HUES48 (cell line): ENCODE measurements at regions not wholly inside any gene's neighbourhood (a gene's known extent, or its start where the extent isn't known, plus 50 kb on each side); places are given as distances from the start of the nearest gene placed in this dataset.

Experiments used
- H3K27ac ChIP-seq: one replicate; pipeline ENCODE4 v1.7.0; 2013; ENCODE audit warnings: low read depth, low read length, inconsistent platforms
- H3K27me3 ChIP-seq: 2 replicates; pipeline ENCODE4 v1.6.1; 2013; ENCODE audit warnings: mild to moderate bottlenecking, low read length; ENCODE audit not compliant: control insufficient read depth, insufficient read depth
- H3K36me3 ChIP-seq: 2 replicates; pipeline ENCODE4 v1.6.1; 2013; ENCODE audit warnings: low read length; ENCODE audit not compliant: control insufficient read depth, insufficient read depth
- H3K4me1 ChIP-seq: 2 replicates; pipeline ENCODE4 v1.6.1; 2013; ENCODE audit warnings: mild to moderate bottlenecking, low read length; ENCODE audit not compliant: control insufficient read depth, insufficient read depth
- H3K4me3 ChIP-seq: 2 replicates; pipeline ENCODE4 v1.5.1; 2013; ENCODE audit warnings: mild to moderate bottlenecking, low read depth, low read length
- H3K9ac ChIP-seq: 2 replicates; pipeline ENCODE4 v1.6.1; 2013; ENCODE audit warnings: mild to moderate bottlenecking, low read depth, low read length, moderate library complexity
- H3K9me3 ChIP-seq: 2 replicates; pipeline ENCODE4 v1.6.1; 2013; ENCODE audit warnings: low read length; ENCODE audit not compliant: control insufficient read depth, insufficient read depth

DNA sequence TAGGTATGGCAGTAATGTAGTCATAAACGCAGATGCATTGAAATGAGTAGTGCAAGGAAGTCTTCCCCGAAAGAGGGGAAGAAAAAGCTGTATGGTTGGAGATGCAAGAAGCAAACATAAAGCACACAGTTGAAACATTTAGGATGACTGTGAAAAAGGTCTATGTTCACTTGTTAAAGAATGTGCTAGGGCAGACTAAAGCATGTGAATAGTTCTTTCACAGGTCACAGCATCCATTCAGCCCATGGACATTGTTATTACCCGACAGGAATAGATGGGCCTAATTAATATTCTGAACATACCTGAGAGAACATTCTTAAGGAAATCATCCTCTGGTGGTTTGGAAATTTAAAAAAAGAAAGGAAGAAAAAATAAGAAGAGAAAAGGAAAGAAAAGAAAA is 595.2 kb downstream of the ZIC1 start:
- peaks cover 19% of the 10 kb centered on the region for H3K4me1 ChIP-seq
- no peaks in the 10 kb centered on the region for H3K27me3 ChIP-seq
- H3K4me3 ChIP-seq: peak overlapping the region; percentile 12; the same call in 1 of the 2 replicates
- no peak overlapping the region for H3K9ac ChIP-seq
- H3K27ac ChIP-seq: peak overlapping the region; percentile 57
- no peaks in the 10 kb centered on the region for H3K9me3 ChIP-seq
- H3K36me3 ChIP-seq: no peaks in the 10 kb centered on the region

GRCh38 chr3:148005456-148005855 is 596.3 kb downstream of the ZIC1 start:
- Histone ChIP-seq H3K27ac (peak overlapping the region; percentile 7), H3K4me1 (peaks cover 19% of the 10 kb centered on the region), H3K9ac (no peak overlapping the region), H3K9me3 (no peaks in the 10 kb centered on the region), H3K4me3 (no peak overlapping the region), H3K27me3 (no peaks in the 10 kb centered on the region), H3K36me3 (no peaks in the 10 kb centered on the region)

GRCh38 chr3:148006508-148006907 is 597.3 kb downstream of the ZIC1 start:
- Histone ChIP-seq H3K9ac (no peak overlapping the region), H3K9me3 (no peaks in the 10 kb centered on the region), H3K27ac (no peak overlapping the region), H3K4me3 (no peak overlapping the region), H3K4me1 (peaks cover 19% of the 10 kb centered on the region), H3K27me3 (no peaks in the 10 kb centered on the region), H3K36me3 (no peaks in the 10 kb centered on the region)

DNA sequence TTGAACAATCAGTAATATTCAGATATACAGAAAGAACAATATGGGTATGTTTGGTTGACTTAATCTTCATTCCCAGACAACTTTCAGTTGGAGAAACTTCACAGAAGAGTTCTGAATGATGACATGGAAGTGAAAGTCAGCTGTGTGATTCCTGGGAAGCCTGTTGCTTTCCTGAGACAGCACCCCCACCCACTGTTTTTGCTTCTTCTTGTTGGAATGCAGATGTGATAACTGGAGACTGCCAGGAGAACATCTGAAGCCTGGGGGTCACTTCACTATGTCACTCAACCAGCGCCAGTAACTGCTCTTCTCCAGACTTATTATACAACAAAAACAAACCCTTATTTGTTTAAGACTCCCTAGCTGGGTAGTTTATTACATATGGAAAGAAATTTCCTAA is 599.4 kb downstream of the ZIC1 start:
- no peak overlapping the region for H3K9ac ChIP-seq
- H3K27ac ChIP-seq: no peak overlapping the region
- H3K4me1 ChIP-seq: peaks cover 18% of the 10 kb centered on the region
- no peaks in the 10 kb centered on the region for H3K9me3 ChIP-seq
- no peak overlapping the region for H3K4me3 ChIP-seq
- no peaks in the 10 kb centered on the region for H3K27me3 ChIP-seq
- H3K36me3 ChIP-seq: no peaks in the 10 kb centered on the region

GRCh38 chr3:148020861-148021260 is 611.7 kb downstream of the ZIC1 start:
- Histone ChIP-seq H3K27me3 (no peaks in the 10 kb centered on the region), H3K36me3 (no peaks in the 10 kb centered on the region), H3K9ac (no peak overlapping the region), H3K4me3 (no peak overlapping the region), H3K4me1 (no peaks in the 10 kb centered on the region), H3K9me3 (no peaks in the 10 kb centered on the region), H3K27ac (no peak overlapping the region)

- Histone ChIP-seq H3K4me3 (no peak overlapping the region), H3K27me3 (no peaks in the 10 kb centered on the region), H3K36me3 (no peaks in the 10 kb centered on the region), H3K9ac (no peak overlapping the region), H3K9me3 (no peaks in the 10 kb centered on the region), H3K27ac (no peak overlapping the region), H3K4me1 (no peaks in the 10 kb centered on the region)
Measured at GRCh38 chr3:148021381-148021780, 612.2 kb downstream of the ZIC1 start.

DNA sequence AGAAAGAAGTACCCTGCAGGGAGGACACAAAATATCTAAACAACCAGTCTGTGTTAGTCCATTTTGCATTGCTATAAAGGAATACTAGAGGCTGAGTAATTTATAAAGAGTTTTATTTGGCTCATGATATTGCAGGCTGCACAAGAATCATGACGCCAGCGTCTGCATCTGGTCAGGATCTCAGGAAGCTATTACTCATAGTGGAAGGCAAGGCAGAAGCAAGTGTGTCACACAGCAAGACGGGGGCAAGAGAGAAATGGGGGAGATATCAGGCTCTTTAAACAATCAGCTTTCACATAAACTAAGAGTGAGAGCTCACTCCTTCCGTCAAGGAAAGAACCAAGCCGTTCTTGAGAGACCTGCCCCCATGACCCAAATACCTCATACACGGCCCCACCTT is 614.8 kb downstream of the ZIC1 start:
- no peaks in the 10 kb centered on the region for H3K4me1 ChIP-seq
- no peak overlapping the region for H3K9ac ChIP-seq
- H3K27me3 ChIP-seq: no peaks in the 10 kb centered on the region
- no peaks in the 10 kb centered on the region for H3K36me3 ChIP-seq
- no peak overlapping the region for H3K27ac ChIP-seq
- no peak overlapping the region for H3K4me3 ChIP-seq
- no peaks in the 10 kb centered on the region for H3K9me3 ChIP-seq

DNA sequence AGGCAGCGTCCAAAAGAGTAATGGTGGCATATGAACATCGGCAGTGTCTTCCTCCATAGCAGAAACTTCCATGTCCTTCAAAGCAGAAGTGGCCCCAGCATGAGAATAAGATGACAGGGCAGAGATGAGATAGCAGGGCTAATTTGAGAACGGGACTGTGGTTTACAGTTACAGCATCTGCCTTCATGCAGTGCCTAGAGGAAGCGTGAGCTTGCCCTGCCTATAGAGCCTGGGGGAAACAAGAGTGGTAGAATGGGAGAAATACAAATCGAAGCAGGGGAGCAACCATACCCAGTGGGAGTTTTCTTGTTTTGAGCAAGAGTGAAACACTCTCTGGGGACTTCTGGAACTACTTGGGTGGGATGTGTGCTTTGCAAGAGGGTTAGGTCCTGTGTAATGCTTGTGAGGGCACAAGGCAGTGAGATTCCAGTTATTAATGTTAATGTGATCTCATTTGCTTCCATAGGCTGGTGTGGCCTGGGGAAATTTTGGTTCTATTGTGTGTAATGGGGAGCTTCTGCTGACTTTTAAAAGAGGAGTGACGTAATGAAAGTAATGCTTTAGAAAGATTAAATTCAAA is 616.9 kb downstream of the ZIC1 start:
- Histone ChIP-seq H3K9ac (no peak overlapping the region), H3K27ac (no peak overlapping the region), H3K36me3 (no peaks in the 10 kb centered on the region), H3K4me1 (no peaks in the 10 kb centered on the region), H3K9me3 (no peaks in the 10 kb centered on the region), H3K27me3 (no peaks in the 10 kb centered on the region), H3K4me3 (no peak overlapping the region)

DNA sequence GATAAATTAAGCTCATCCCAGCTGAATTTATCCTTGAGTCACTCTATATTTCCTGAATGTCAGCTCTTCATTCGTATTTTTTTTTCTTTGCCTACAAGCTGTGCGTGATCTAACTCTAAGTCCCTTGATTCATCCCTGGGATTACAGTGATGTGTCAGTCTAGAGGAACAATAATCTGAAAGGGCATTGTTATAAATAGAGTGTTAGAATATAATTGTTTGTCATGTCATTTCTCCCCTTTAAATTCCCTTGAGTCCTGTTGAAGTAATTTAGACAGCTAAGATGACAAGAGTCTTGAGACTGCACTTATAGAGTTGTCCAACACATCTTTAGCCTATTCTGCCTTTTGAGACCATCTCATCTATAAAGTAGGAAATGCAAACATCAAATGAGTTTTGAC is 621.8 kb downstream of the ZIC1 start:
- H3K36me3 ChIP-seq: no peaks in the 10 kb centered on the region
- H3K4me3 ChIP-seq: no peak overlapping the region
- H3K4me1 ChIP-seq: no peaks in the 10 kb centered on the region
- H3K9me3 ChIP-seq: no peaks in the 10 kb centered on the region
- H3K27ac ChIP-seq: no peak overlapping the region
- no peak overlapping the region for H3K9ac ChIP-seq
- H3K27me3 ChIP-seq: no peaks in the 10 kb centered on the region

GRCh38 chr3:148034353-148034752 is 625.2 kb downstream of the ZIC1 start:
- no peaks in the 10 kb centered on the region for H3K27me3 ChIP-seq
- H3K27ac ChIP-seq: no peak overlapping the region
- H3K4me1 ChIP-seq: peaks cover 5% of the 10 kb centered on the region; the same call in 1 of the 2 replicates
- H3K36me3 ChIP-seq: no peaks in the 10 kb centered on the region
- no peaks in the 10 kb centered on the region for H3K9me3 ChIP-seq
- H3K4me3 ChIP-seq: no peak overlapping the region
- H3K9ac ChIP-seq: no peak overlapping the region

- Histone ChIP-seq H3K4me1 (peaks cover 5% of the 10 kb centered on the region; the same call in 1 of the 2 replicates), H3K27ac (no peak overlapping the region), H3K36me3 (no peaks in the 10 kb centered on the region), H3K9me3 (no peaks in the 10 kb centered on the region), H3K4me3 (no peak overlapping the region), H3K9ac (no peak overlapping the region), H3K27me3 (no peaks in the 10 kb centered on the region)
Measured at GRCh38 chr3:148036331-148036876, 627.2 kb downstream of the ZIC1 start.
